HEK293 (cell line): ENCODE measurements at regions not wholly inside any gene's neighbourhood (a gene's known extent, or its start where the extent isn't known, plus 50 kb on each side); places are given as distances from the start of the nearest gene placed in this dataset.

Source experiments
- CTCF ChIP-seq: fragments of 450-650 bp; formaldehyde crosslinking; IDR thresholded peaks from 2 replicates; pipeline ENCODE4 v1.5.1; 2016; ENCODE audit warnings: missing biosample characterization, missing genetic modification characterization
- SP7 ChIP-seq: fragments of 450-650 bp; formaldehyde crosslinking; IDR thresholded peaks from 2 replicates; pipeline ENCODE4 v1.5.1; 2016; ENCODE audit warnings: missing biosample characterization, missing genetic modification characterization
- ZFP41 ChIP-seq: fragments of 450-650 bp; formaldehyde crosslinking; IDR thresholded peaks from 2 replicates; pipeline ENCODE4 v1.5.1; 2016; ENCODE audit warnings: missing biosample characterization, missing genetic modification characterization, borderline replicate concordance

DNA sequence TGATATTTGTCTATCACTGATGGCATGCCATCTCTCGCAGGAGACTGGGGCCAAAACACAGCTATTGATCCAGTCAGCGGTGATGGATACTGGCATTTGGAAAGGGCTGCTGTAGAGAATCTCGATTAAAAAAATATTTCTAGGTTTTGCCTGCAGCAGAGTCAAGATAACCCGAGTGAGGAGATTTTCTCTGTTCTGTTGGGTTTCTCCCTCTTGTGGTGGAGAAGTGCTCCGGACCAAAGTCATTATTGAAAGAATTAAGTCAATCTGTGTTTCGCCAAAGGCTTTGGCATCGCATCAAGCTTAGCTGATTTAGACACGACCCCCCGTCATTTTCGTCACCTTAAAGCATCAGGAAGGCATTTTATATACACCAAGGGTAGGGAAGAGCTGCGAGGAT, 97.1 kb upstream of the IRX2 start:
- TF ChIP-seq CTCF (tag by site-specific recombination) (no peak), ZFP41 (tag by site-specific recombination) (no peak), SP7 (tag by site-specific recombination) (no peak)
